ENCODE measurements at regions not wholly inside any gene's neighbourhood (a gene's known extent, or its start where the extent isn't known, plus 50 kb on each side); places are given as distances from the start of the nearest gene placed in this dataset.
"Not testable (repeated sequence)": the region's sequence is repeated elsewhere in the genome, so short reads cannot be mapped to it uniquely, and the experiment has no call there.

GRCh38 chr2:7420530-7420929 is 503.3 kb downstream of the RNF144A start:
- no peak for DNase-seq (ENCODE audit: low read depth in 2 of 2, low spot score in 1 of 2)

DNA sequence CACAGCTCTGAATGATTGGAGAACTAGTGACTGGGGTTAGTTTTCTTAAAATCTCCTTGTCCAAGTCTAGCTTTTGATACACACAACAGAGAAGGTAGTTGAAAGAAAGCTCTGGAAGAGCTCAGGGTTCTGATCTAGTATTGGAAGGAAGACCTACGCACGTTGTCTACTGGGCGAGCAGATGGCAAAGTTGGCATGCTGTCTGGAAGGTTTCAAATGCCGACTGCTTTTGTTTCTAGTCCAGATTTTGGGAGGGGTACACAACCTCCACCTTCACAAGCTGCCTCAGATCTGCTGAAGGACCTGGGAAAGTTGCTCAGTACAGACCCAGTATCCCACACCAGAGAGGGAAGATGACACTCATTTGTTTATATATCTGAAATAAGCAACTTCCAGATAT is 507.3 kb downstream of the RNF144A start:
- DNase-seq (ENCODE audit: low read depth in 2 of 2, low spot score in 1 of 2), result no peak

GRCh38 chr2:7427293-7428060 is 510.3 kb downstream of the RNF144A start:
- DNase-seq (ENCODE audit: low read depth in 2 of 2, low spot score in 1 of 2), result no peak

GRCh38 chr2:7428454-7429204 is 511.4 kb downstream of the RNF144A start:
- DNase-seq (ENCODE audit: low read depth in 2 of 2, low spot score in 1 of 2), result no peak

DNA sequence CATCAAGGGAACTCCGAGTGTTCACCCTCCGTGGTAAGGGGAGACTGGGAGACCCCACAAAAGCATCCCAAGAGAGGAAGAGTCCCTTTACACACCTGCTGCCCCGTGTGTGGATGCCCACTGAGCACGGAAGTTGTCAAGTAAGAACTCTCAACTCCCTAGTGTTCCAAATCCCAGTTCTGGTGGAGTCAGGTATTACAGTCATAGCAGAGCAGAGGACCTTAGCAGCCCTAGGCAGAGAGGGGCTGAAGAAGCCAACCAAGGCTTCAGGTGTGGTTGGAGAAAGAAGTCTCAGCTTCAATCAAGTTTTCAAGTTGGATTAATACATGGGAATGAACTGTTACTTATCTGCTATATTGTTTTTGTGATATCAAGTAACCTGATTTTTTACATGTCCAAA is 512.5 kb downstream of the RNF144A start:
- no peak for DNase-seq (ENCODE audit: low read depth in 2 of 2, low spot score in 1 of 2)

GRCh38 chr2:7430421-7430868 is 513.2 kb downstream of the RNF144A start:
- DNase-seq (ENCODE audit: low read depth in 2 of 2, low spot score in 1 of 2), result no peak

DNA sequence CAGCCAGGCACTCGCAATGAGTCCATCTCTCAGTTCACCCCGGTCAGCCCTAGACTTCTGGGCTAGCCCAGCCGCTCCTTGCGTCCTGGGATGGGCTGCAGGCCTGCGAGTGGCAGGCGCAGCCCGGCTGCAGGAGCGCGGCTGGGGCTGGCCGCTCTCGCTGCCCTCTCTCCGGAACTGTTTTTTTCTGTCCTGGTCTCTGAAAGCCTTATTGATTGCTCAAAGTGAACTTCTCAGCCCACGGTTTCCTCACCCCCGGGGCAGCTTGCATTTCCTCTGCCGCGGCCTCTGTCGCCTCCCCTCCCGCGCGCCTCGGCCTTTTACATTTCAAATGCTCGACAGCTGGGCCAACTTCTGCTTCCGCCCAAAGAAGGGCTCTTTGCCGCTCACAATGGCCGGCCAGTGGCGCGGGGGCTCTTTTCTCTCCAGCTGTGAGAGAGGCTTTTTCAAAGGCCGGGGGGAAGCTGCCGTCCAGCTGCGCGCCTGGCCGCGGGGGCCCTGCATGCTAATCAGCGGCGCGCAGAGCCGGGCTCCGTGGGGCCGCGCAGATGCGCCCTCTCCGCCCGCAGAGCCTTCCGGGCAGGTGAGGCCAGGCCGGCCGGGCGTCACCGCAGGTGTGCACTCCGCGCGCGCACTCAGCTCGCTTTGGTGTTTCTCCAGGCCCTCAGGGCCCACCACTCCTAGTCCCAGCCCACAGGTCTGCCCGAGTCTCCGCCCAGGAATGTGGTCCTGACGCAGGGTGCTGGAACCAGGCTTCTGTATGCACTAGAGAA is 513.8 kb downstream of the RNF144A start:
- no peak for DNase-seq (ENCODE audit: low read depth in 2 of 2, low spot score in 1 of 2)

DNA sequence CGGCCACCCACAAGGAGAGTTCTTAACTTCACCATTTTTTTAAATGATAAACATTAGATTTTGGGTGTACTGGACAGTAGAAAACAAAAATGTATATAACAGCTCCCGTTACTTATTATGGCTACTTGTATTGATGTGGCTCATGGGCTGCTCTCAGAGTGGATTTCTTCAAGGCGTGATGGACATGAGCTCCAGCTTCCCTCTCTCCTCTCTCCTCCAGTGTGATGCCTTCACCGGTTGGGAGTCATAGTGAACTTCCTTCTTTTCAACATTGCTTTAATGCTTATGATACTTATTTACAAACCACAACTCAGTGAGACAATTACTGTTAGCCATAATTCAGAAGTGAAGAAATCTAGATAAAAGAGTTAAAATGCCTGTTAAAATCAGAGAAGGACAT is 515.2 kb downstream of the RNF144A start:
- DNase-seq (ENCODE audit: low read depth in 2 of 2, low spot score in 1 of 2), result no peak

DNA sequence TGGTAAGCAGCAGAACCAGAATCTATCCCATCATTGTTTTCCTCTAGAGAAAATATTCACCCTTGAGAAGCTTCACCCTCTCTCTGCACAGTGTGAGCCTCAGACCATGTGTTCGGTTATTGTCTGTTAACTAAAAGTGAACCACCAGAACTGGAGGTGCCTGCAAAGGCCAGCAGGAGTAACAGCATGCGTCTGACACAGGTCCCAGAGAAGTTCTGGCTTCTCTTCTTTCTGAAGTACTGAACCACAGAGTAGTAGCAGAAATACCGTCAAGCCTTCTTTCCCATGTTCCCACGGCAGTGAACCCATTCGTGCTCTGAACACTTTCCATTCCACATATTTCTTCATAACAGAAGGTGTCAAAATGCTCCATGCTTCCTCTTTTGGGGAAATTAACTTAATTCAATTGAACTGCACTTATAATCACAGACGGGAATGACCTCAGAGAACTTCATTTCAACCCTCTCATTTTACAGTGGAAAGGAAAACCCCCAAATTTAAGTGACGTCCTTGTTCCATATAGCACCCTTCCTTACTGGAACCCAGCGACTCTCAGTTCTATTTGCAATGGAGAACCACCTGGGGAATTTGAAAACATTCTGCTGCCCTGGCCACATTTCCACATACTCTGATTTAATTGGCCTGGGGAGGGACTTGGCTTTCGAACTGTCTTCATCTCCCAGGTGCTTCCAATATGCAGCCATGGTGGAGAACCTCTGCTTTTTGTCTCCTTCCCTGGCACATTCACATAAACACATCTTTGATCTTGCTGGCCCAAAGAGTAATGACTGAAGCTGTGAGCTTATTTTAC is 519.1 kb downstream of the RNF144A start:
- no peak for DNase-seq (ENCODE audit: low read depth in 2 of 2, low spot score in 1 of 2)

- no peak for DNase-seq (ENCODE audit: low read depth in 2 of 2, low spot score in 1 of 2)
These were observed 519.9 kb downstream of the RNF144A start for GRCh38 chr2:7437141-7437540.

DNA sequence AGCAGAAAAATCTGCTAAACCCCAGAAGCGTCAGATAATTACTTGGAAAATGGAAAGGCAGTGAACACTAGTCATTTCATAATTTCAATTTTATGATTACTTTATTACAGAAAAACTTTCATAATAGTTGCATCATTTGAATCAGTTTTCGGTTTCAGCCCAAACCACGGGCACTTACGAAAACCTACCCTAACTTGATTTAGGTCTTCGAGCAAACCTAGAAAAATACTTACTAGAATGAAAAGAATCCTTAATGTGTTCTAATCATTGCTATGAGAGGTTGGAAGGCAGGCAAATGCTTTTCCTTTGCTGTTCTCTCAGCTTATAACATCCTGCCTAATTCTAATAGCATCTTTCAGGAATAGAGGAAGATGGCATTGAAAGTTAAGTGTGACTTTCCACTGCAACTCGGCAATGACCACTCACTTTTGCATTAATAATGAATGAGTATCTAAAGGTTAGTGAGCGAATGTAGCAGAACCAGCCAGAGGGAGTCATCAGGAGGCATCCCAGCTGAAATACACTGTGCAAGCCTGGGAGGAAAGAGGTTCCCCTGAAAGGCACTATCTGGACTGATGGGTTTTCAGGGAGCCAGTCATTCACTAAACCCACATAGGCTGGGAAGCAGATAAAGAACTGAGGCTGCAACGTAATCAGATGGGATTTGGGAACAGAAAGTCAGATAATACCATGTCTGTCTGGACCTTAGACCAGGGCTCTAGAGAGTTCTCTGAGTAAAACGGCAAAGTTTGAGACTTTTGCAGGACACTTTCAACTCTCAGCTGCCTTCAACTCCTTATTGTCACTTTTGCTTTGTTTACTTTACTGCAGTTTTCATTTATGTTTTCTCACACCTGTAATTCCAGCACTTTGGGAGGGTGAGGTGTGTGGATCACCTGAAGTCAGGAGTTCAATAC is 520.8 kb downstream of the RNF144A start:
- DNase-seq (ENCODE audit: low read depth in 2 of 2, low spot score in 1 of 2), result no peak

DNA sequence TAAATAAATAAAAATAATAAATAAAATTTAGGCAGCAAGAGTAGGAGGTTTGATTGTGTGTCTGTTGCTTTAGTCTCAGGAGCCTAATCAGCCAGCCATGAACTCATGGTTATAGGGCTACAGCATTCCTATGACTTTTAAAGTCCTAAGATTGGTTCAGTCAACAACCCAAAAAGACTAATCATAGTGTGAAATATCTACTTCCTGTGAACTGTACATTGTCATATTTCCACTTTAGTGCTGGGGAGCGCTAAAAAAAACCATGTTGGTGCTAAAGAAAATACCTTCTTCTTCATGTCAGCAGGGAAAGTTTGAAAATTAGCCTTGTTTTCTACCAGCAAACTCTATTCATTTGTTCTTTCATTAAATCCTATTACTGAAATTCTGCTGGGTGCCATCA is 521.6 kb downstream of the RNF144A start:
- DNase-seq (ENCODE audit: low read depth in 2 of 2, low spot score in 1 of 2), result no peak

GRCh38 chr2:7440977-7441376 is 523.8 kb downstream of the RNF144A start:
- DNase-seq (ENCODE audit: low read depth in 2 of 2, low spot score in 1 of 2), result no peak

GRCh38 chr2:7441841-7442240 is 524.6 kb downstream of the RNF144A start:
- not testable (repeated sequence) for DNase-seq (ENCODE audit: low read depth in 2 of 2, low spot score in 1 of 2)

GRCh38 chr2:7444626-7445025 is 527.4 kb downstream of the RNF144A start:
- no peak for DNase-seq (ENCODE audit: low read depth in 2 of 2, low spot score in 1 of 2)

DNA sequence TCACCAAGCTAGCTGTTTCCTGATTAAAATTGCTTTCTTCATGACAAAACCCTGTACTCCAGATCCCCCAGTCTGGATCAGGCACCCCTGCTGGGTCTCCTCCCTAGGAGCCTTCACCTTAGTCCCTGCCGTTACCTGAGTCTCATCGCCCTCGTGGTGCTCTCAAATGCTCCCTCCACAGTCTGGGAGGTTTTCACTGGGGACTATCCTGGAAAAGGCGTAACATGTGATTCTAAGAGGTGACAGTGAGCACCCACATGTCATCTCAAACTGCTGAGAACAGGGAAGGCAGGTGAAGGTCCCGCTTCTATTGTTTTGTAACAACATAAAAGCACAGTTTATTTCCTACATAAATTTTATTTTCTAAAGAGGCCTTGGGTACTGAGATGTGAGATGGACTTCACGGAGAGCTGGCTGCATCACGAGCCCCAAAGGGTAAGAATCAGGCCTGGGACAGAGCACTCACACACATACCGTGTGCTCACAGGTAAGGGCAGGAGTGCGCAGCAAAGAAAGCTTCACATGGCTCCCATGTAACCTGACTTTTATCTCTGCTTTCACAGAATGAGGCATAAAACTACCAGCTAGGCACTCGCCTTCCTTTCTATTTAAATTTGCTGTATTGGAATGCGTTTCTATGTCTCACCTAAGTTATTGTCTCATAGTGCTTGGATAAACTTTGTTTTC is 531.5 kb downstream of the RNF144A start:
- DNase-seq (ENCODE audit: low read depth in 2 of 2, low spot score in 1 of 2), result no peak

GRCh38 chr2:7449298-7449697 is 532.1 kb downstream of the RNF144A start:
- no peak for DNase-seq (ENCODE audit: low read depth in 2 of 2, low spot score in 1 of 2)

- peak in 1 of 2 donors; percentile 53 for DNase-seq (ENCODE audit: low read depth in 2 of 2, low spot score in 1 of 2)
These were observed 533.1 kb downstream of the RNF144A start for GRCh38 chr2:7450188-7450832.

DNA sequence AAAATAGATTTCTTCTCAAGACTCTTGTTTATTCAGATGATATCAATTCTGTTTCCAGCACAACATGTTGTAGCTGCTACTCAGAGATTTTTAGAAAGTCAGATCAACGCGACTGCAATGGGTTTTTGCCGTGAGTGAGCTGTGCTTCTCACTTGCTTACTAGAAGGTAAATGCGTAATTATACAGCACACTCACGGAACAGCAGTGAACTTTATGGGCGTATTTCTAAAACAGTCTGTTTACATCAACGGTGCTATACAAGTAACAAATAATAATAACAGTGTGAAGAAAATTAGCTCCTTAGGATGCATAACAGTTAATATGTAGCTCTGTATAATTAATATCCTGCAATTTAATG is 533.6 kb downstream of the RNF144A start:
- DNase-seq (ENCODE audit: low read depth in 2 of 2, low spot score in 1 of 2), result no peak

Data from stimulated activated CD8-positive, alpha-beta memory T cell treated with anti-CD3 and anti-CD28 coated beads, Interleukin-4, amount 100 ng/mL, for 4 hours (primary cell).